Skeletal muscle satellite cell (primary cell): ENCODE measurements at regions not wholly inside any gene's neighbourhood (a gene's known extent, or its start where the extent isn't known, plus 50 kb on each side); places are given as distances from the start of the nearest gene placed in this dataset.
A peak's percentile ranks its signal among the peaks of the same experiment; 100 is the strongest.

Experiments used
- H3K27me3 ChIP-seq: 2 replicates; pipeline ENCODE4 v1.7.0; 2013; ENCODE audit warnings: low read length; ENCODE audit not compliant: control insufficient read depth, insufficient read depth
- H3K36me3 ChIP-seq: 2 replicates; pipeline ENCODE4 v1.7.0; 2013; ENCODE audit warnings: mild to moderate bottlenecking, control low read depth, low read length; ENCODE audit not compliant: insufficient read depth
- H3K4me1 ChIP-seq: 2 replicates; pipeline ENCODE4 v1.7.0; 2013; ENCODE audit warnings: low read length; ENCODE audit not compliant: control insufficient read depth, insufficient read depth
- H3K4me2 ChIP-seq: 2 replicates; pipeline ENCODE4 v1.7.0; 2013; ENCODE audit warnings: mild to moderate bottlenecking, low read length
- H3K4me3 ChIP-seq: 2 replicates; pipeline ENCODE4 v1.7.0; 2013; ENCODE audit warnings: low read length
- H3K9ac ChIP-seq: 2 replicates; pipeline ENCODE4 v1.7.0; 2013; ENCODE audit warnings: mild to moderate bottlenecking, low read depth, low read length, moderate library complexity
- H3K9me3 ChIP-seq: replicated peaks from 2 replicates; pipeline ENCODE4 v1.7.0; 2013; ENCODE audit warnings: mild to moderate bottlenecking, control low read depth, low read length

DNA sequence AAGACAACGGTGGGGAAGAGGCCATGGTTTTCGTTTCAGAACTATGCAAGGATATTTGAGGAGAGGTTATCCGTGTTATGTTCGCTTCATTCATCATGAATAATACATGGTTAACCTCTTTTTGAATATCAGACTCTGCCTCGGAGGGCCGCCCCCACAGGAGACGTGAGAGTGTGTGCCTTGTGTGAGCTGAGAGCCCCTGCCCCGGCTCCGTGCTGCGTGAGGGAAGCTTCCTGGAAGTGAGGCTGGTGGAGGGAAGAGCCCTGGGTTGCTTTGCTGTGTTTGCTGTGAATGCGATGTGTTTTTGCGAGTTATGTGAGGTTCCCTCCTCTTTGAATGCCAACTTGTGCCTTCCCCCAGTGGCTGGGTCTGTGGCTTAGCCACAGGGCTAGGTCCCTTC is 146.0 kb upstream of the RTL1 start:
- no peaks in the 10 kb centered on the region for H3K4me1 ChIP-seq
- no peaks in the 10 kb centered on the region for H3K9me3 ChIP-seq

GRCh38 chr14:101049942-101050341 is 146.4 kb upstream of the RTL1 start:
- H3K9me3 ChIP-seq = no peaks in the 10 kb centered on the region
- peaks cover 73% of the 10 kb centered on the region for H3K36me3 ChIP-seq
- H3K4me2 ChIP-seq = no peak overlapping the region
- no peaks in the 10 kb centered on the region for H3K4me1 ChIP-seq
- H3K4me3 ChIP-seq = no peak overlapping the region
- no peak overlapping the region for H3K9ac ChIP-seq
- no peaks in the 10 kb centered on the region for H3K27me3 ChIP-seq

More for the DNA sequence above, 146.0 kb upstream of the RTL1 start:
- Histone ChIP-seq H3K9ac (no peak overlapping the region), H3K36me3 (peaks cover 73% of the 10 kb centered on the region), H3K27me3 (no peaks in the 10 kb centered on the region), H3K4me2 (no peak overlapping the region), H3K4me3 (no peak overlapping the region)

GRCh38 chr14:101050901-101051490 is 147.5 kb upstream of the RTL1 start:
- Histone ChIP-seq H3K9ac (no peak overlapping the region), H3K36me3 (peaks cover 74% of the 10 kb centered on the region), H3K9me3 (no peaks in the 10 kb centered on the region), H3K27me3 (no peaks in the 10 kb centered on the region), H3K4me3 (no peak overlapping the region), H3K4me2 (no peak overlapping the region), H3K4me1 (peaks cover 2% of the 10 kb centered on the region)

GRCh38 chr14:101054671-101055070 is 151.1 kb upstream of the RTL1 start:
- Histone ChIP-seq H3K27me3 (no peaks in the 10 kb centered on the region), H3K4me3 (no peak overlapping the region), H3K4me2 (no peak overlapping the region), H3K36me3 (peaks cover 65% of the 10 kb centered on the region), H3K9ac (no peak overlapping the region), H3K9me3 (no peaks in the 10 kb centered on the region), H3K4me1 (peaks cover 24% of the 10 kb centered on the region)

DNA sequence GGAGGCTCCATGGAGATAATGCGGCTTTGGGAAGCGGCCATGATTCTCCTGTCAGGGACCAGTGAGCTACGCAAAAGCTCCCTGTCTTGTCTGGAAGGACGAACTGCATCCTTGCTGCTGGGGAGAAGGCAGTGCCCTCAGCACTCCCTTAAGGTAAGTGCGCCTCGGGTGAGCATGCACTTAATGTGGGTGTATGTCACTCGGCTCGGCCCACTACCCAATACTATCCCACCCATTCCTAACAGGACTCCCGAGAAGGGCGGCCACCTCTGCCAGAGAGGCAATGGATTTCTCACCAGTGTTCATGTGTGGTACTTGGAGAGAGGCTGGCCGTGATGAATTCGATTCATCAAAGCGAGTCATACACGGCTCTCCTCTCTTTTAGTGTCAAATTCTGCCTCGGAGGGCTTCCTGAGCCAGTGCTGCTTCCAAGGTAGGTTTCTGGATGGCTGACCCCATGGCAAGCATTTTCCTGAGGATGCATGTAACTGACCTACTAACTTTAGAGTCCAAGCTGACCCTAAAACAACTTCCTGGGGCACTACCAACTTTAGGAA is 151.7 kb upstream of the RTL1 start:
- Histone ChIP-seq H3K9ac (no peak overlapping the region), H3K27me3 (no peaks in the 10 kb centered on the region), H3K4me1 (peaks cover 24% of the 10 kb centered on the region), H3K4me2 (no peak overlapping the region), H3K36me3 (peaks cover 69% of the 10 kb centered on the region), H3K4me3 (no peak overlapping the region), H3K9me3 (no peaks in the 10 kb centered on the region)

DNA sequence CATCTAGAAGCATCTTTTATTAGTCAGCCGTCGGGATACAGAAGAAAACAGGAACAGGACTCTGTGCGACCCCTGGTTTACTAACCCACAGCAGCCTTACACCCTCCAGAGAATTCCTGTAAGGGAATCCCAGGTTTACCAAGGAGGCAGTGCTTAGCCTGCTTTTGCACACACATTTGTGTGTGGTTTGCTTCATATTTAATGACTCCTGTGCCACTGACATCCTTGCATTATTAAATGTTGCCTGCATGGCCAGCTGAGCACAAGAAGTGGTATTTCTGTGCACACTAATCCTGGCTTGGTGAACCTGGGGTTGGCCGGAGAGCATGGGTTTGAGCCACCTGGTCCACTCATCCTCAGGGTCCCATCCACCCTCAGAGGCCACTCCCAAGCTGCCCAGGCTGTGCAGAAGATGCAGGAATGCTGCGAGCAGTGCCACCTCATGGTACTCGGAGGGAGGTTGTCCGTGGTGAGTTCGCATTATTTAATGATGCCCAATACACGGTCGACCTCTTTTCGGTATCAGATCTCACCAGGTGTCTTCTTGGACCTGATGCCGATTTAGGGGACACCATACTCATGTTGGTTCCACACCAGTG is 152.4 kb upstream of the RTL1 start:
- Histone ChIP-seq H3K27me3 (no peaks in the 10 kb centered on the region), H3K9ac (no peak overlapping the region), H3K9me3 (no peaks in the 10 kb centered on the region), H3K36me3 (peaks cover 71% of the 10 kb centered on the region), H3K4me2 (no peak overlapping the region), H3K4me3 (no peak overlapping the region), H3K4me1 (peaks cover 24% of the 10 kb centered on the region)

- Histone ChIP-seq H3K4me3 (no peak overlapping the region), H3K4me1 (peaks cover 24% of the 10 kb centered on the region), H3K9ac (no peak overlapping the region), H3K9me3 (no peaks in the 10 kb centered on the region), H3K4me2 (no peak overlapping the region), H3K36me3 (peaks cover 69% of the 10 kb centered on the region), H3K27me3 (no peaks in the 10 kb centered on the region)
Measured at GRCh38 chr14:101056446-101056845, 152.9 kb upstream of the RTL1 start.

DNA sequence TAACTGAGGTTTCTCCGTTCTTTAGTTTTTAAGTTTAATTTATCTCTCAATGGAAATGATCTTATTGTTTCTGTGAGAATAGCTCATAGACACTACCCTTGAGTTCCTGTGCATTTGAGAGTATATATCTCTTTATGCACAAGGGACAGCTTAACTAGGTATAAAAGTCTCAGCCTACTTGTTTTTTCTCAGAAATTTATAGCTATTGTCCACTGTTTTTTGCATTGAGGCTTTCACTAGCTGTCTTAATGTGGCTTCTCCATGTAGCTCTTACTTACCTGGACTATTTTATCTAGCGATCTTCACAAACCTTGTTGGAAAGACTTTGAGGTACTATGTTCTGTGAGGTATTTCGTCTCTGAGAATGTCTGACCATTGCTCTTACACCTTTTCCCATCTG is 153.9 kb upstream of the RTL1 start:
- no peak overlapping the region for H3K9ac ChIP-seq
- peaks cover 67% of the 10 kb centered on the region for H3K36me3 ChIP-seq
- no peak overlapping the region for H3K4me2 ChIP-seq
- peaks cover 24% of the 10 kb centered on the region for H3K4me1 ChIP-seq
- H3K4me3 ChIP-seq = no peak overlapping the region
- H3K9me3 ChIP-seq = no peaks in the 10 kb centered on the region
- no peaks in the 10 kb centered on the region for H3K27me3 ChIP-seq

- H3K4me3 ChIP-seq = no peak overlapping the region
Measured at GRCh38 chr14:101058571-101058970, 155.0 kb upstream of the RTL1 start.

DNA sequence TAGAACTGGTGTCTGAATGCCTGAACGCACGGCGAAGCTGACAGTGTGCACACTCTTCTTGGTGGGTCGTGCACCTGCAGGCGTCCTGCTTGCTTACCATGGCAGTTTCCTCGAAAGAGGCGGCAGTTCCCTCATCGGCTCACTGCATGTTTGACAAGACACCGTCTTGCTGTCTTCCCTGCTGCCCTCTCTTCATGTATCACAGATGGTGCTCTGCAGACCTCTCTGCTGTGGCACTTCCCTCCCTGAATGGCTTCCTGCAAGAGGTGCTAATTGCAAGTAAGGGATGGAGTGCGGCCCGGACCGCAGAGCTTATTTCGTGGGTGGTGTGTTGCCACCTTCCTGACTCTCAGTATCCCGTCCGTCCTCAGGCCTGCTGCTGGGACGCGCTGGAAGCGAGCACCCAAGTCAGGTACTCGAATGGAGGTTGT is 156.7 kb upstream of the RTL1 start:
- Histone ChIP-seq H3K36me3 (peaks cover 63% of the 10 kb centered on the region), H3K4me3 (no peak overlapping the region), H3K27me3 (no peaks in the 10 kb centered on the region), H3K9ac (no peak overlapping the region), H3K9me3 (no peaks in the 10 kb centered on the region), H3K4me1 (peaks cover 24% of the 10 kb centered on the region), H3K4me2 (no peak overlapping the region)

More at GRCh38 chr14:101058571-101058970, 155.0 kb upstream of the RTL1 start:
- no peaks in the 10 kb centered on the region for H3K9me3 ChIP-seq
- no peak overlapping the region for H3K9ac ChIP-seq
- H3K4me1 ChIP-seq = peaks cover 24% of the 10 kb centered on the region
- H3K4me2 ChIP-seq = peak overlapping the region; percentile 13
- H3K36me3 ChIP-seq = peaks cover 60% of the 10 kb centered on the region
- no peaks in the 10 kb centered on the region for H3K27me3 ChIP-seq

DNA sequence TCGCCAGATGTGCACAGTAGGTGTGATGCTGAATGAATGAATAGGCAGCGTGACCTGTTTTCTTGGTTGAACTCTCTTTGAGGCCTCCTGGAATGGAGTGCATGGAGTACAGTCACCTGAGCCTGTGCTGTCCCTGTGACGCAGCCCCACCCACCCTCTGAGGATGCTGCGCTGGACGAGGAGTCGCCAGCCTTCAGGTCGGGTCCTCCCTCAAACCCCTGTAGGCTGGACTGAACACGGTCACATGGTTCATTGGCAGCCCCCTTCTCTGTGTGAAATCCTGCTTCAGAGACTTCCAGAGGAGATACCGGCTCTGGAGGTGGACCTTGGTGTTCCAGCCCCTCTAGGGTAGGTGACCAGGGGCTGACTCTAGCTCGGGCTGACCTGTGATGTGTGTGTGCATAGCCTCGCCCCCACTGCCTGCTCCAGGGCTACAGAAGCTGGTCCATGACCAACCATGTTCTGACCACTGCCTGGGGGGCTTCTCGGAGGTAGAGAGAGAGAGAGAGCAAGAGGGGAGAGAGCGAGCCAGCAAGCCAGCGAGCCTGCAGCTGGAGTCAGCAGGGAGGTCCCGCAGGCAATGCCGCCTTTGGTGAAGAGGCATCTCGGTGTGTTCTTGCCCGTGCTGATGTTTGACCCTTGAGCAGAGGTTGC is 158.0 kb upstream of the RTL1 start:
- H3K4me2 ChIP-seq = no peak overlapping the region
- no peak overlapping the region for H3K4me3 ChIP-seq
- peaks cover 62% of the 10 kb centered on the region for H3K36me3 ChIP-seq
- H3K27me3 ChIP-seq = no peaks in the 10 kb centered on the region
- no peaks in the 10 kb centered on the region for H3K9me3 ChIP-seq
- no peak overlapping the region for H3K9ac ChIP-seq
- H3K4me1 ChIP-seq = peaks cover 17% of the 10 kb centered on the region
